Spleen (tissue), 11 donors: ENCODE measurements at regions not wholly inside any gene's neighbourhood (a gene's known extent, or its start where the extent isn't known, plus 50 kb on each side); places are given as distances from the start of the nearest gene placed in this dataset.

Experiments
- DNase-seq: peaks from one replicate; pipeline ENCODE4 v3.0.0-alpha.2; 2020
- H3K27ac ChIP-seq, 8 donors: fragments of 200-600 bp; sonication (generic) in 7 of 8; 1 replicate in 4 of 8; 2 replicates in 4 of 8; pipeline versions ENCODE4 v1.5.0 to v1.8.0; 2016 to 2021; ENCODE audit warnings: inconsistent platforms in 4 of 8, mild to moderate bottlenecking in 4 of 8, moderate library complexity in 1 of 8
- H3K27me3 ChIP-seq, 7 donors: fragments of 200-600 bp; sonication (generic) in 6 of 7; replicated peaks in 1 of 7; 1 replicate in 4 of 7; 2 replicates in 3 of 7; pipeline versions ENCODE4 v1.5.0 to v1.8.0; 2016 to 2021; ENCODE audit warnings: inconsistent platforms in 3 of 7, mild to moderate bottlenecking in 1 of 7
- H3K36me3 ChIP-seq, 6 donors: fragments of 200-600 bp; sonication (generic) in 5 of 6; 1 replicate in 4 of 6; 2 replicates in 2 of 6; pipeline versions ENCODE4 v1.5.0 to v1.8.0; 2016 to 2021; ENCODE audit warnings: inconsistent platforms in 2 of 6
- H3K4me1 ChIP-seq, 6 donors: fragments of 200-600 bp; sonication (generic) in 5 of 6; 1 replicate in 3 of 6; 2 replicates in 3 of 6; pipeline versions ENCODE4 v1.5.0 to v1.8.0; 2016 to 2021; ENCODE audit warnings: inconsistent platforms in 3 of 6
- H3K4me3 ChIP-seq, 8 donors: fragments of 200-600 bp; sonication (generic) in 7 of 8; 1 replicate in 4 of 8; 2 replicates in 4 of 8; pipeline versions ENCODE4 v1.5.0 to v1.8.0; 2016 to 2021; ENCODE audit warnings: inconsistent platforms in 4 of 8, mild to moderate bottlenecking in 4 of 8, moderate library complexity in 2 of 8
- H3K9me3 ChIP-seq, 8 donors: fragments of 200-600 bp; sonication (generic) in 7 of 8; 1 replicate in 4 of 8; 2 replicates in 4 of 8; pipeline versions ENCODE4 v1.5.0 to v1.8.0; 2016 to 2021; ENCODE audit warnings: inconsistent platforms in 4 of 8
- CTCF ChIP-seq, 11 experiments: fragments of 200-600 bp in 7 of 11; fragments of 450-650 bp in 4 of 11; sonication (generic) in 4 of 11; IDR thresholded peaks in 8 of 11; conservative IDR thresholded peaks in 3 of 11; 1 replicate in 7 of 11; 2 replicates in 4 of 11; pipeline versions ENCODE4 v1.4.0 to v1.8.0; 2016 to 2021; ENCODE audit warnings: antibody characterized with exemption in 11 of 11, inconsistent platforms in 4 of 11, mild to moderate bottlenecking in 1 of 11
- POLR2A ChIP-seq, 3 donors: fragments of 450-650 bp; IDR thresholded peaks; one replicate each; pipeline ENCODE4 v1.5.1; 2017; ENCODE audit warnings: antibody characterized with exemption in 3 of 3, mild to moderate bottlenecking in 1 of 3
- POLR2AphosphoS5 ChIP-seq, 3 donors: sonication (generic); formaldehyde crosslinking; IDR thresholded peaks; one replicate each; pipeline ENCODE4 v1.5.1; 2017; ENCODE audit warnings: antibody characterized with exemption in 3 of 3
- WGBS, 5 donors: extraction: QIAGEN DNeasy Blood & Tissue Kit in 3 of 5; methylation state at CpG; one replicate each; pipeline versions ENCODE4 v1.1.5 to v1.1.7; 2013 to 2018; 5-methylcytosine and 5-hydroxymethylcytosine counted together
- intact Hi-C: fragments of 100-400 bp; cut with DNase I; formaldehyde crosslinking; loops from one replicate; pipeline ENCODE4 v1.15.0; 2023; ENCODE audit warnings: low total_unique reads
- donor health status: healthy with polysubstance abuse.
- donor health status: DM: no; HTN: no; CAD: no; lungs with moderate emphysema.
- donor health status: DM: no; HTN: no; CAD: no.
- donor health status: Bipolar disorder and iron deficiency.
- donor health status: healthy.
- donor health status: DM: no; HTN: no; CAD: no.
- donor health status: DM: yes; HTN: yes; CAD: no.

GRCh38 chr2:196427986-196428634 is 211.4 kb upstream of the CCDC150 start:
- H3K27me3 ChIP-seq: no peaks in the 10 kb centered on the region
- TF ChIP-seq CTCF (IDR thresholded peaks at IDR 0.05 in 8 of 11, conservative IDR thresholded peaks at IDR 0.05 in 3 of 11): no peak
- no peak for TF ChIP-seq POLR2AphosphoS5 (IDR thresholded peaks at IDR 0.05)
- H3K27ac ChIP-seq: peak overlapping the region in 4 of 8 donors; percentile 26 to 58 (median 38)
- no peaks in the 10 kb centered on the region for H3K36me3 ChIP-seq
- intact Hi-C loops: no loop called here
- no peak for DNase-seq
- no peak overlapping the region for H3K4me3 ChIP-seq
- peaks cover 5 to 20% (median 16%) of the 10 kb centered on the region in 6 donors for H3K4me1 ChIP-seq
- WGBS, 5 donors: 4 to 15% (median 9%) methylated on average over 2 of the region's 2 CpGs
- no peaks in the 10 kb centered on the region for H3K9me3 ChIP-seq

DNA sequence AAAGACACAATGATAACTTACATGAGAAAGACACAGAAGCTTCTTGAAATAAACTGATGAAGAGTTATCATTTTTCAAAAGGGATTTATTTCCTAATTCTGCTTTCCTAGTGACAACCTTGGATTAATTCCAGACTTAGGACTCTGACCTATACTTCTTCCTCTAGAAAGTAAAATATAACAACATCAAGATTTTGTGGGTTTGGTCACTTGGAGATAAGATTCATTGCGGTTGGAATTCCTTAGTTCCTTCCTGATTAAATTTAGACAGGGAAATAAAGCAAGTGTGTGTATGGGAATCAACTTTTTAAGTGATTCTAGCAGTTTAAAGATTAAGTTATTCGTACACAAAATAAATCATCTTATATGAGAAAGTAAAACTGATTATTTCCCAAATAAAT is 208.4 kb upstream of the CCDC150 start:
- intact Hi-C loops: no loop called here
- Histone ChIP-seq H3K4me1 (peaks cover 5 to 26% (median 16%) of the 10 kb centered on the region in 6 donors), H3K9me3 (no peaks in the 10 kb centered on the region), H3K4me3 (no peak overlapping the region), H3K27me3 (no peaks in the 10 kb centered on the region), H3K36me3 (no peaks in the 10 kb centered on the region), H3K27ac (peak overlapping the region in 3 of 8 donors; percentile 20 to 30 (median 22))
- DNase-seq: no peak
- 32 to 46% (median 36%) methylated on average over 2 of the region's 2 CpGs for WGBS, 5 donors
- TF ChIP-seq POLR2A (IDR thresholded peaks at IDR 0.05) (no peak), CTCF (IDR thresholded peaks at IDR 0.05 in 8 of 11, conservative IDR thresholded peaks at IDR 0.05 in 3 of 11) (no peak), POLR2AphosphoS5 (IDR thresholded peaks at IDR 0.05) (no peak)

DNA sequence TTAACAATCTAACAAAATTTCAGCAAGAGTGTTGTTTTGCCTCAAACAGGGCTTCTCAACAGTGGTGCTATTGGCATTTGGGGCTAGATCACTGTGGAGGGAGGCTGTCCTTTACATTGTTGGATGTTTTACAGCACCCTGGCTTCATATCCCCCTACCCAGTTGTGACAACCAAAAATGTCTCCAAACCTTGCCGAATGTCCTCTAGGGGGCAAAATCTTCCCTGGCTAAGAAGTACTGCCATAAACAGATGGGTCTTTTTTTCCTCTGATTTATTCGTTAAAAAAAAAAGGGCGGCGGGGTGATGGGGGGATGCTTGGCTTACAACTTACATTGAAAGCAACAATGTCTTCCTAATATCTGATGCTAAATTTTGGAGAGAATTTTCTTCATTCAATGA is 207.6 kb upstream of the CCDC150 start:
- no peaks in the 10 kb centered on the region for H3K9me3 ChIP-seq
- TF ChIP-seq POLR2A (IDR thresholded peaks at IDR 0.05) (no peak), CTCF (IDR thresholded peaks at IDR 0.05 in 8 of 11, conservative IDR thresholded peaks at IDR 0.05 in 3 of 11) (peak in 1 of 11 experiments; percentile 6)
- no peaks in the 10 kb centered on the region for H3K27me3 ChIP-seq
- H3K36me3 ChIP-seq: no peaks in the 10 kb centered on the region
- no peak for DNase-seq
- peaks cover 5 to 26% (median 16%) of the 10 kb centered on the region in 6 donors for H3K4me1 ChIP-seq
- intact Hi-C loops: no loop called here
- H3K4me3 ChIP-seq: no peak overlapping the region
- WGBS, 5 donors: 68 to 76% (median 75%) methylated on average over 4 of the region's 4 CpGs
- peak overlapping the region in 1 of 8 donors; percentile 22 for H3K27ac ChIP-seq

DNA sequence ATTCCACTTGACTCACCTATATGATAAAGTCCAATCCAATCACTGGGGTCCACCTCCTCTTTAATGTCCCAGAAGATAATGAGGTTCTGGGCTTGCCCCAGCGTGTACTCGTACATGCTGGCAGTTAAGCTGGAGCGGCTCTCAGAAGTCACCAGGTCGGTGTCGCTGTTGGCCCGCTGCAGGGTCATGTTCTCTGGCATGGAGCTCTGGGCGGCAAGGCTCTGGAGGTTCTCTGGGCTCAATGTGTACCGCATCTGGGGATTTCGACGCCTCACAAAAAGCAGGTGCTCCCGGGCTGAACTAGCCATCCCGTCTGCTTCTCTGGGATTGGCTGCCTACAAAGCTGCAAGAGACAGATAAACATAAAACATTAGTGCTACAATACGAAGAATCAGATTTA is 206.4 kb upstream of the CCDC150 start:
- TF ChIP-seq POLR2AphosphoS5 (IDR thresholded peaks at IDR 0.05) (no peak), CTCF (IDR thresholded peaks at IDR 0.05 in 8 of 11, conservative IDR thresholded peaks at IDR 0.05 in 3 of 11) (no peak), POLR2A (IDR thresholded peaks at IDR 0.05) (no peak)
- Histone ChIP-seq H3K36me3 (no peaks in the 10 kb centered on the region), H3K4me1 (peaks cover 5 to 17% (median 8%) of the 10 kb centered on the region in 6 donors), H3K27me3 (no peaks in the 10 kb centered on the region), H3K27ac (no peak overlapping the region), H3K9me3 (no peaks in the 10 kb centered on the region), H3K4me3 (no peak overlapping the region)
- peak; percentile 69 for DNase-seq
- WGBS, 5 donors: 92 to 98% (median 96%) methylated on average over 13 of the region's 13 CpGs
- intact Hi-C loops: no loop called here
